Fibroblast of mammary gland (primary cell): ENCODE measurements at regions not wholly inside any gene's neighbourhood (a gene's known extent, or its start where the extent isn't known, plus 50 kb on each side); places are given as distances from the start of the nearest gene placed in this dataset.

ENCODE experiments used
- DNase-seq: peaks from one replicate; pipeline ENCODE4 v3.0.0-alpha.2; 2010; ENCODE audit warnings: low read depth
- H3K4me3 ChIP-seq: 2 replicates; pipeline ENCODE4 v1.5.1; 2011; ENCODE audit warnings: low read depth, mild to moderate bottlenecking, low read length, moderate library complexity; ENCODE audit not compliant: control insufficient read depth
- CTCF ChIP-seq: conservative IDR thresholded peaks from 2 replicates; pipeline ENCODE4 v1.5.1; 2011; ENCODE audit warnings: low read depth, low read length, inconsistent platforms; ENCODE audit not compliant: control insufficient read depth, insufficient read depth

DNA sequence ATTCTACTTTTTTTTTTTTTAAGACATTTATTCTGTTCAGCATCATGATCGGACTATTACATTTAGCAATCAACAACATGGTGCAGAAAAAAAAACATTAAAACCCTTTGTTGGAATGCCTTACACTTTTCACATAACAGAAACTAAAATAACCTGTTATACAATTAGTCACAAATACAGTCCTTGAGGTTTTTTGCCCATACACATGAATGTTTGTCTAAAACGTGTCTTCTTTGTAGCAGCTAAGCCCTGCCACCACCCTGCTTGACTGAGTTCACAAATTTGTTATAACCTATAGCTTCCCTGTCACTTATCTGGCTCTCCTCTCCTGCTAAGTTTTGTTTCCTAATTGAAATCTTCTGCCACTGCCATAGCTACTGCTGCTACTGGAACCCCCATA, 75.4 kb upstream of the ARHGAP20 start:
- DNase-seq, result no peak
- H3K4me3 ChIP-seq, result no peak overlapping the region
- TF ChIP-seq CTCF, result no peak

GRCh38 chr11:110786226-110786902, 74.1 kb upstream of the ARHGAP20 start:
- DNase-seq, result no peak
- H3K4me3 ChIP-seq, result no peak overlapping the region
- no peak for TF ChIP-seq CTCF

GRCh38 chr11:110785398-110785797, 73.2 kb upstream of the ARHGAP20 start:
- no peak overlapping the region for H3K4me3 ChIP-seq
- no peak for DNase-seq
- no peak for TF ChIP-seq CTCF

GRCh38 chr11:110782616-110783015, 70.4 kb upstream of the ARHGAP20 start:
- DNase-seq, result no peak
- H3K4me3 ChIP-seq, result no peak overlapping the region
- no peak for TF ChIP-seq CTCF

DNA sequence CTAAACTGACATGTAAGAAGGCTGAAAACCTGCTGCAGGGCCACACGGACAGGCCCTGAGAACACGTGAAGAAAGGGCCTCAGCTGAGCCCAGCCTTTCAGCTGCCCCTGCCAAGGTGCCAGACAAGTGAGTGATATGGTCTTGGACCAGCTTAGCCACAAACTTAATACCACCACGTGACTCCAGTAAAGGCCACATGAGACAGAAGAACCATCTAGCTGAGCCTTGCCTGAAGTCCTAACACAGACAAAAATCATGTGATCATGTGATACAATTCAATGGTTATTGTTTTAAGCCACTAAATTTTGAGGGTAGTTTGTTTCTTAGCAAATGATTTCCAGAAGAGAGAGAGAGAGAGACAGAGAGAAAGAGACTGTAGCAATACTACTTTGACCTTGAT, 66.9 kb upstream of the ARHGAP20 start:
- DNase-seq, result no peak
- no peak overlapping the region for H3K4me3 ChIP-seq
- no peak for TF ChIP-seq CTCF

DNA sequence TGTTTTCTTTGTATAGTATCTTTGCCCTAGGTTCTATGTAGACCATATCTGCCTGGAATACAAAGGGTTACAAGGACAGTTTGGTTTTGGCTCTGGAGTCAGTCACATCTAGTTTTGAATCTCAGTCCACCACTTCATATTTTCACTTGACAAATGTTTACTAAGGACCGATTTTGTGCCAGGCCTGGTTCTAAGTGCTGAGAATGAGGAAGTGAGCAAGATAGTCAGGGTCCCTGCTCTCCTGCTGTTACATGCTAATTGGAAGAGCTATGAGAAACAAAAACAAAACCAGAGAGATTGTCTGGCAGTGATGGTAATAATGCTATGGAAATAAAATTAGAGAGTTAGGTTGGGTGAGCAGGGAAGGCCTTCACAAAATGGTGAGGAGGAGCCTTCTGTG, 66.1 kb upstream of the ARHGAP20 start:
- no peak for TF ChIP-seq CTCF
- no peak for DNase-seq
- H3K4me3 ChIP-seq, result no peak overlapping the region

DNA sequence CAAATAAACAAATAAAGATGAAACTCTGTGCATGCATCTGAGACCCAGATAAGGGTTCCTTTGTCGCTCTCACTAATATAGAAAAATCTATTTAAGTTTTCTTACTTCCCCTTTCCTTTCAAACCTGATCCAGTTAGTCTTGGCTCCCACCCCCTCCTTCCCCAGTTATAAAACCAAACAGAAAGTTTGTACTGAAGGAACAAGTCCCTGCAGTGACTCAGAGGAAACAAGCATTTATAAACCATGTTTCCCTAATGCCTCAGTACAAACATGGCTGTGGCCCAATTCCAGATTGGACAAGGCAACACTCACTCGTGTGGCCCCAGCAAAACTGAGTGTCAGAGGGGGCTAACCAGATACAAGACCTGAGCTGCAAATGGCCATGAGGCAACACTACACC, 65.5 kb upstream of the ARHGAP20 start:
- DNase-seq, result peak; percentile 83
- no peak for TF ChIP-seq CTCF

More for the DNA sequence above, 65.5 kb upstream of the ARHGAP20 start:
- no peak overlapping the region for H3K4me3 ChIP-seq
